GM13977 (cell line): ENCODE measurements at regions not wholly inside any gene's neighbourhood (a gene's known extent, or its start where the extent isn't known, plus 50 kb on each side); places are given as distances from the start of the nearest gene placed in this dataset.

Source experiments
- DNase-seq: peaks from one replicate; pipeline ENCODE4 v3.0.0; 2012; ENCODE audit warnings: low spot score
- CTCF ChIP-seq: IDR thresholded peaks from 2 replicates; pipeline ENCODE4 v1.5.1; 2012; ENCODE audit warnings: mild to moderate bottlenecking, control low read depth; ENCODE audit not compliant: insufficient read depth; ENCODE audit errors: extremely low read depth, missing control alignments
- in situ Hi-C: fragments of 300-500 bp; cut with MboI; formaldehyde crosslinking; loops from one replicate; pipeline ENCODE4 v1.12.0; 2022; ENCODE audit warnings: low sequenced_read_pairs, low pct_unique_long_range_greater_than_20kb, mixed read lengths, inconsistent platforms; ENCODE audit not compliant: unreplicated experiment

- no peak for TF ChIP-seq CTCF
- in situ Hi-C loops: no loop called here
- DNase-seq: no peak
These were observed 215.5 kb downstream of the SNX18 start for GRCh38 chr5:54733101-54733500.

GRCh38 chr5:54732108-54732507 is 214.5 kb downstream of the SNX18 start:
- no peak for TF ChIP-seq CTCF
- in situ Hi-C loops: no loop called here
- no peak for DNase-seq

GRCh38 chr5:54728588-54728915 is 211.0 kb downstream of the SNX18 start:
- DNase-seq: no peak
- no peak for TF ChIP-seq CTCF
- in situ Hi-C loops: no loop called here

GRCh38 chr5:54727874-54728587 is 210.5 kb downstream of the SNX18 start:
- in situ Hi-C loops: no loop called here
- no peak for DNase-seq
- TF ChIP-seq CTCF: no peak

GRCh38 chr5:54725391-54726280 is 208.1 kb downstream of the SNX18 start:
- TF ChIP-seq CTCF: no peak
- in situ Hi-C loops: no loop called here
- no peak for DNase-seq

- in situ Hi-C loops: no loop called here
- TF ChIP-seq CTCF: no peak
- DNase-seq: no peak
These were observed 205.4 kb downstream of the SNX18 start for GRCh38 chr5:54722846-54723433.
